GM12891 (cell line): ENCODE measurements at regions not wholly inside any gene's neighbourhood (a gene's known extent, or its start where the extent isn't known, plus 50 kb on each side); places are given as distances from the start of the nearest gene placed in this dataset.

Source experiments
- PAX5 ChIP-seq: IDR thresholded peaks from 2 replicates; pipeline ENCODE4 v1.6.1; 2011; ENCODE audit warnings: low read length, moderate library complexity, mild to moderate bottlenecking; ENCODE audit not compliant: insufficient read depth, severe bottlenecking
- POLR2A ChIP-seq: IDR thresholded peaks from 2 replicates; pipeline ENCODE4 v1.6.1; 2011; ENCODE audit warnings: low read depth, low read length, control low read depth
- POLR2AphosphoS5 ChIP-seq: IDR thresholded peaks from 2 replicates; pipeline ENCODE4 v1.6.1; 2011; ENCODE audit warnings: low read depth, low read length, control low read depth
- POU2F2 ChIP-seq: IDR thresholded peaks from 2 replicates; pipeline ENCODE4 v1.6.1; 2011; ENCODE audit warnings: low read depth, mild to moderate bottlenecking, control low read depth, low read length, moderate library complexity
- SPI1 ChIP-seq: IDR thresholded peaks from 2 replicates; pipeline ENCODE4 v1.6.1; 2011; ENCODE audit warnings: low read depth, low read length, control low read depth
- TAF1 ChIP-seq: IDR thresholded peaks from 2 replicates; pipeline ENCODE4 v1.6.1; 2011; ENCODE audit warnings: low read depth, low read length, control low read depth

GRCh38 chr2:144125751-144126150 is 394.2 kb downstream of the ZEB2 start:
- TF ChIP-seq POLR2A = no peak
- no peak for TF ChIP-seq POLR2AphosphoS5
- TF ChIP-seq TAF1 = no peak
- no peak for TF ChIP-seq POU2F2
- no peak for TF ChIP-seq SPI1
- no peak for TF ChIP-seq PAX5
